Keratinocyte (primary cell): ENCODE measurements at regions not wholly inside any gene's neighbourhood (a gene's known extent, or its start where the extent isn't known, plus 50 kb on each side); places are given as distances from the start of the nearest gene placed in this dataset.

Source experiments
- DNase-seq: peaks from one replicate; pipeline ENCODE4 v3.0.0-alpha.2; 2011; ENCODE audit warnings: low read depth, missing footprints, low spot score
- FAIRE-seq: peaks from 2 replicates; lab custom pipeline; 2011; peaks lifted over from hg19 to GRCh38; lab: Jason Lieb, UNC
- H2AFZ ChIP-seq: 2 replicates; pipeline ENCODE4 v1.6.0; 2012; ENCODE audit warnings: low read length, control low read depth, inconsistent platforms; ENCODE audit not compliant: control insufficient read depth
- H3K27ac ChIP-seq: 2 replicates; pipeline ENCODE4 v1.5.1; 2011; ENCODE audit warnings: low read length; ENCODE audit not compliant: control insufficient read depth, insufficient read depth
- H3K27me3 ChIP-seq: 3 replicates; pipeline ENCODE4 v1.6.0; 2011; ENCODE audit warnings: low read length; ENCODE audit not compliant: control insufficient read depth, insufficient read depth; ENCODE audit errors: extremely low read depth
- H3K36me3 ChIP-seq, 2 experiments: 2 replicates in 1 of 2; 3 replicates in 1 of 2; pipeline ENCODE4 v1.5.1; 2011; ENCODE audit warnings: low read length in 2 of 2, mild to moderate bottlenecking in 1 of 2; ENCODE audit not compliant: control insufficient read depth in 2 of 2, insufficient read depth in 2 of 2; ENCODE audit errors: extremely low read depth in 1 of 2
- H3K4me1 ChIP-seq: 3 replicates; pipeline ENCODE4 v1.5.1; 2011; ENCODE audit warnings: low read length; ENCODE audit not compliant: control insufficient read depth, insufficient read depth; ENCODE audit errors: extremely low read depth
- H3K4me2 ChIP-seq: 3 replicates; pipeline ENCODE4 v1.6.0; 2011; ENCODE audit warnings: low read depth, low read length; ENCODE audit not compliant: control insufficient read depth, insufficient read depth; ENCODE audit errors: extremely low read depth
- H3K4me3 ChIP-seq, 3 experiments: fragments of 200-600 bp in 1 of 3; sonication (generic) in 1 of 3; 2 replicates in 2 of 3; 3 replicates in 1 of 3; pipeline ENCODE4 v1.5.1; 2011 to 2016; ENCODE audit warnings: low read length in 3 of 3, mild to moderate bottlenecking in 3 of 3, control low read depth in 2 of 3, inconsistent platforms in 1 of 3, low read depth in 1 of 3, mixed read lengths in 1 of 3, mixed run types in 1 of 3, moderate library complexity in 1 of 3; ENCODE audit not compliant: control insufficient read depth in 2 of 3, insufficient read depth in 2 of 3; ENCODE audit errors: extremely low read depth in 1 of 3
- H3K79me2 ChIP-seq: 2 replicates; pipeline ENCODE4 v1.6.0; 2012; ENCODE audit warnings: low read length; ENCODE audit not compliant: control insufficient read depth, insufficient read depth
- H3K9ac ChIP-seq: 3 replicates; pipeline ENCODE4 v1.6.0; 2011; ENCODE audit warnings: low read length; ENCODE audit not compliant: control insufficient read depth, insufficient read depth; ENCODE audit errors: extremely low read depth
- H3K9me1 ChIP-seq: 3 replicates; pipeline ENCODE4 v1.6.0; 2011; ENCODE audit warnings: low read length; ENCODE audit not compliant: control insufficient read depth, insufficient read depth; ENCODE audit errors: extremely low read depth
- H3K9me3 ChIP-seq: 2 replicates; pipeline ENCODE4 v1.5.1; 2012; ENCODE audit warnings: low read depth, low read length; ENCODE audit not compliant: control insufficient read depth
- H4K20me1 ChIP-seq: 3 replicates; pipeline ENCODE4 v1.6.0; 2011; ENCODE audit warnings: low read length; ENCODE audit not compliant: control insufficient read depth, insufficient read depth; ENCODE audit errors: extremely low read depth
- CTCF ChIP-seq, 3 experiments: IDR thresholded peaks in 1 of 3; conservative IDR thresholded peaks in 1 of 3; optimal IDR thresholded peaks in 1 of 3; 2 replicates in 2 of 3; 3 replicates in 1 of 3; pipeline versions ENCODE3 to v1.5.1; 2011; ENCODE audit warnings: low read length in 3 of 3, mild to moderate bottlenecking in 3 of 3, moderate library complexity in 2 of 3, control low read depth in 1 of 3, inconsistent platforms in 1 of 3; ENCODE audit not compliant: insufficient read depth in 2 of 3; ENCODE audit errors: extremely low read depth in 1 of 3
- EZH2 ChIP-seq: IDR thresholded peaks from one replicate; pipeline ENCODE4 v1.6.1; 2012; ENCODE audit warnings: inconsistent platforms, mild to moderate bottlenecking, low read length, moderate library complexity
- dilution Hi-C: fragments of 300-500 bp; cut with MboI; formaldehyde crosslinking; loops from one replicate; pipeline ENCODE4 v1.7.0; 2020; ENCODE audit warnings: low sequenced_read_pairs; ENCODE audit not compliant: extremely low pct_ligation_motif_present

DNA sequence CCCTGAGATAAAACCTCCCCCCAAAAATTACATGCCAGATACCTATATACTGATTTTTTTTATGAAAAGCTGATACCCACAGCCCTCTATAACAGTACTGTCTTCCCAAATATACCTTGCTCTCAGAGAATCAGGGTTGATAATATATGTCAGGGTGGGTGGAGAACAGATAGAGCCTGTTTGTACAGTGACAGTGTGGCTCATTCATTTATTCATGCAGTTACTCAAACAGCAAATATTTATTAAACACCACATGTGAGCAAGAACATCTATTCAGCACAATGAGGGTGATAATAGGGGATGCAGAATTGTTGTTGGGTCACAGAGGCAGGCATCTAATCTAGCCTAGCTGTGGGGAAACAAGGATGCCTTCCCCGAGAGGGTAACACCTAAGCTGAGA is 334.2 kb downstream of the MAFB start:
- Histone ChIP-seq H3K4me2 (no peak overlapping the region), H3K27ac (no peak overlapping the region), H3K9me1 (no peaks in the 10 kb centered on the region), H3K4me1 (no peaks in the 10 kb centered on the region), H3K9me3 (no peaks in the 10 kb centered on the region), H3K9ac (no peak overlapping the region), H3K27me3 (peaks cover 4% of the 10 kb centered on the region), H3K4me3 (no peak overlapping the region), H2AFZ (no peak overlapping the region), H3K79me2 (no peaks in the 10 kb centered on the region), H3K36me3 (no peaks in the 10 kb centered on the region), H4K20me1 (no peaks in the 10 kb centered on the region)
- TF ChIP-seq EZH2 (no peak), CTCF (optimal IDR thresholded peaks at IDR 0.05 in 1 of 3, IDR thresholded peaks at IDR 0.05 in 1 of 3, conservative IDR thresholded peaks at IDR 0.05 in 1 of 3; ENCODE audit: extremely low read depth in 1 of 3, insufficient read depth in 2 of 3, low read length in 3 of 3) (no peak)
- FAIRE-seq (no peak), DNase-seq (no peak)
- dilution Hi-C loops: no loop called here

DNA sequence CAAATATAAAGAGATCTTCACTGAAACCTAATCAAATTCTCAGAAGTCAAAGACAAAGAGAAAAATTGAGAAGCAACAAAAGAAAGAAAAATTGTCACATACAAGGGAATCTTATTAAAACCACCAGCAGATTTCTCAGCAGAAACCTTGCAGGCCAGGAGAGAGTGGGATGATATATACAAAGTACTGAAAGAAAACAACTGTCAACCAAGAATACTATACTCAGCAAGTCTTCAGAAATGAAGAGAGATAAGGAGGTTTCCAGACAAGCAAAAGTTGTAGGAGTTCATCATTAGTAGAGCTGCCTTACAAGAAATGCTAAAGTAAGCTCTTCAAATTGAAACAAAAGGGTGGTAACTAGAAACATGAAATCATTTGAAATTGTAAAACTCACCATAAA is 345.6 kb downstream of the MAFB start:
- no peaks in the 10 kb centered on the region for H3K4me1 ChIP-seq
- DNase-seq (no peak), FAIRE-seq (no peak)
- no peaks in the 10 kb centered on the region for H3K36me3 ChIP-seq
- no peaks in the 10 kb centered on the region for H4K20me1 ChIP-seq
- no peak for TF ChIP-seq CTCF (optimal IDR thresholded peaks at IDR 0.05 in 1 of 3, IDR thresholded peaks at IDR 0.05 in 1 of 3, conservative IDR thresholded peaks at IDR 0.05 in 1 of 3; ENCODE audit: extremely low read depth in 1 of 3, insufficient read depth in 2 of 3, low read length in 3 of 3)
- TF ChIP-seq EZH2: no peak
- dilution Hi-C loops: no loop called here
- H3K79me2 ChIP-seq: no peaks in the 10 kb centered on the region
- H3K4me3 ChIP-seq: no peak overlapping the region
- H3K27ac ChIP-seq: no peak overlapping the region
- no peak overlapping the region for H2AFZ ChIP-seq
- no peaks in the 10 kb centered on the region for H3K9me3 ChIP-seq
- no peaks in the 10 kb centered on the region for H3K9me1 ChIP-seq
- no peak overlapping the region for H3K4me2 ChIP-seq
- H3K9ac ChIP-seq: no peak overlapping the region
- H3K27me3 ChIP-seq: no peaks in the 10 kb centered on the region
